HepG2 (cell line): ENCODE measurements at regions not wholly inside any gene's neighbourhood (a gene's known extent, or its start where the extent isn't known, plus 50 kb on each side); places are given as distances from the start of the nearest gene placed in this dataset.

Experiments
- AGO1 ChIP-seq: fragments of 200-400 bp; formaldehyde crosslinking; IDR thresholded peaks from 2 replicates; pipeline ENCODE4 v1.6.1; 2017; ENCODE audit warnings: mild to moderate bottlenecking, low read depth, low read length, moderate library complexity; ENCODE audit not compliant: poor library complexity, severe bottlenecking
- CTCF ChIP-seq: sonication (generic); formaldehyde crosslinking; IDR thresholded peaks from 2 replicates; pipeline ENCODE4 v1.5.0; 2020; ENCODE audit warnings: mild to moderate bottlenecking, missing genetic modification reagents, moderate library complexity
- ELF3 ChIP-seq: IDR thresholded peaks from 2 replicates; pipeline ENCODE4 v1.6.1; 2016; ENCODE audit warnings: missing genetic modification reagents, missing compliant biosample characterization
- FOXP1 ChIP-seq, 2 experiments: fragments of 450-650 bp in 1 of 2; IDR thresholded peaks; 2 replicates each; pipeline ENCODE4 v1.6.1; 2017 to 2018; ENCODE audit warnings: antibody characterized with exemption in 1 of 2
- HDAC1 ChIP-seq: sonication (generic); formaldehyde crosslinking; IDR thresholded peaks from 2 replicates; pipeline ENCODE4 v1.5.1; 2020; ENCODE audit warnings: mild to moderate bottlenecking, missing genetic modification reagents
- LCORL ChIP-seq, 2 experiments: fragments of 450-650 bp in 1 of 2; sonication (generic) in 1 of 2; formaldehyde crosslinking in 1 of 2; IDR thresholded peaks; 2 replicates each; pipeline versions ENCODE4 v1.5.0 to v1.6.1; 2017 to 2020; ENCODE audit warnings: antibody characterized with exemption in 1 of 2, missing genetic modification reagents in 1 of 2
- MXD4 ChIP-seq: IDR thresholded peaks from 2 replicates; pipeline ENCODE4 v1.6.1; 2016; ENCODE audit warnings: mild to moderate bottlenecking, missing biosample characterization, missing genetic modification reagents
- NCOA5 ChIP-seq: sonication (generic); formaldehyde crosslinking; IDR thresholded peaks from 2 replicates; pipeline ENCODE4 v1.4.0; 2020; ENCODE audit warnings: missing genetic modification reagents
- NR2F1 ChIP-seq, 2 experiments: fragments of 450-650 bp in 1 of 2; formaldehyde crosslinking in 1 of 2; IDR thresholded peaks; 2 replicates each; pipeline versions ENCODE4 v1.5.0 to v1.6.1; 2016 to 2020; ENCODE audit warnings: mild to moderate bottlenecking in 1 of 2, missing compliant biosample characterization in 1 of 2, missing genetic modification reagents in 1 of 2, moderate library complexity in 1 of 2
- NR2F2 ChIP-seq: IDR thresholded peaks from 2 replicates; pipeline ENCODE4 v1.6.1; 2012; ENCODE audit warnings: low read depth, inconsistent platforms, borderline replicate concordance
- RERE ChIP-seq: IDR thresholded peaks from 2 replicates; pipeline ENCODE4 v1.6.1; 2016; ENCODE audit warnings: low read depth, missing genetic modification reagents, missing compliant biosample characterization
- SALL1 ChIP-seq: sonication (generic); formaldehyde crosslinking; IDR thresholded peaks from 2 replicates; pipeline ENCODE4 v1.8.0; 2022; ENCODE audit warnings: mild to moderate bottlenecking, missing genetic modification reagents
- SRY ChIP-seq: sonication (generic); formaldehyde crosslinking; IDR thresholded peaks from 2 replicates; pipeline ENCODE4 v1.8.0; 2022; ENCODE audit warnings: mild to moderate bottlenecking, missing genetic modification reagents
- TBX2 ChIP-seq: sonication (generic); formaldehyde crosslinking; IDR thresholded peaks from 2 replicates; pipeline ENCODE4 v1.5.0; 2020; ENCODE audit warnings: missing genetic modification reagents, mild to moderate bottlenecking, borderline replicate concordance
- ZMYM4 ChIP-seq: sonication (generic); formaldehyde crosslinking; IDR thresholded peaks from 2 replicates; pipeline ENCODE4 v1.8.1; 2023; ENCODE audit warnings: mild to moderate bottlenecking, missing genetic modification reagents
- ZNF12 ChIP-seq: sonication (generic); formaldehyde crosslinking; IDR thresholded peaks from 2 replicates; pipeline ENCODE4 v1.5.0; 2020; ENCODE audit warnings: missing genetic modification reagents
- TF ChIP-seq, protein P1 (sequence below): sonication (generic); formaldehyde crosslinking; IDR thresholded peaks from 2 replicates; pipeline ENCODE4 v1.5.0; 2020; ENCODE audit warnings: mild to moderate bottlenecking, missing genetic modification reagents, borderline replicate concordance
- TF ChIP-seq, protein P2 (sequence below): sonication (generic); formaldehyde crosslinking; IDR thresholded peaks from 2 replicates; pipeline ENCODE4 v1.9.0; 2022; ENCODE audit warnings: missing genetic modification reagents, mild to moderate bottlenecking, borderline replicate concordance

DNA sequence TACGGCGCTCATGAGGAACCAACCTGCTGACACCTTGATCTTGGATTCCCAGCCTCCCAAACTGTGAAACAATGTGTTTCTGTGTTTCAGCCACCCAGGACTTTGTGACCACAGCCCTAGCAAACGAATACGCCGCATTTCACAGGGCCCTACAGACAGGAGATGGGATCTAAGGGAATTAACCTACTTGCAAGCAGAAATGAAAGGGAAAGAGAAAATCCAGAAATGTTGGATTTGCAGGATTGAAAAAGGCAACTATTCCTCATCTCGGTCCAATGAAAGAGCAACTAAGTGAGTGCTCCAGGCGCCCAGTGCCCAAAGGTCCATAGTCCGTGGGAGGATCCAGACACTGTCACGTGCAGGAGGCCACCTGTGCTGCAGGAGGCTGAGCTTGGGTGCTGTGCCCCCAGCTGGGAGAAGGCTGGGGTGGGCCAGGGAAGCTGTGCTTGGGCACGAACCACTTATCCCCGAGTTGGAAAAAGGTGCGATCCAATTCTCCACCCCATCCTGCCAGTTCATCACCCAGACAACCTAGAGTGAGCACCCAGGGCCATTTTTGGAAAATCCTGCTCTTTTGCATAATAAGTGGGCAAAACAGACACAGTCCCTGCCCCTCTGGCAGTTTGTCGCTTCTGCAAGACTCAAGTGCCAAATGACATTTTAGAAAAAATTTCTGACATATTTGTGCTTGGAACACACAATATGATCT is 177.9 kb downstream of the C9orf50 start (continued):
- TF ChIP-seq, protein P1, sequence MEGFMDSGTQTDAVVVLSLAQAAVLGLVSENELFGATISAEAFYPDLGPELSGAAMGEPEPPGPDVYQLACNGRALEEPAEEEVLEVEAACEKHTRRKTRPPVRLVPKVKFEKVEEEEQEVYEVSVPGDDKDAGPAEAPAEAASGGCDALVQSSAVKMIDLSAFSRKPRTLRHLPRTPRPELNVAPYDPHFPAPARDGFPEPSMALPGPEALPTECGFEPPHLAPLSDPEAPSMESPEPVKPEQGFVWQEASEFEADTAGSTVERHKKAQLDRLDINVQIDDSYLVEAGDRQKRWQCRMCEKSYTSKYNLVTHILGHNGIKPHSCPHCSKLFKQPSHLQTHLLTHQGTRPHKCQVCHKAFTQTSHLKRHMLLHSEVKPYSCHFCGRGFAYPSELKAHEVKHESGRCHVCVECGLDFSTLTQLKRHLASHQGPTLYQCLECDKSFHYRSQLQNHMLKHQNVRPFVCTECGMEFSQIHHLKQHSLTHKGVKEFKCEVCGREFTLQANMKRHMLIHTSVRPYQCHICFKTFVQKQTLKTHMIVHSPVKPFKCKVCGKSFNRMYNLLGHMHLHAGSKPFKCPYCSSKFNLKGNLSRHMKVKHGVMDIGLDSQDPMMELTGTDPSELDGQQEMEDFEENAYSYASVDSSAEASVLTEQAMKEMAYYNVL (CRISPR knock-in tag) = 0 out of 2 replicates have a peak, but pooled peaks have one; percentile 67
- TF ChIP-seq SRY (CRISPR knock-in tag) = no peak
- TF ChIP-seq, protein P2, sequence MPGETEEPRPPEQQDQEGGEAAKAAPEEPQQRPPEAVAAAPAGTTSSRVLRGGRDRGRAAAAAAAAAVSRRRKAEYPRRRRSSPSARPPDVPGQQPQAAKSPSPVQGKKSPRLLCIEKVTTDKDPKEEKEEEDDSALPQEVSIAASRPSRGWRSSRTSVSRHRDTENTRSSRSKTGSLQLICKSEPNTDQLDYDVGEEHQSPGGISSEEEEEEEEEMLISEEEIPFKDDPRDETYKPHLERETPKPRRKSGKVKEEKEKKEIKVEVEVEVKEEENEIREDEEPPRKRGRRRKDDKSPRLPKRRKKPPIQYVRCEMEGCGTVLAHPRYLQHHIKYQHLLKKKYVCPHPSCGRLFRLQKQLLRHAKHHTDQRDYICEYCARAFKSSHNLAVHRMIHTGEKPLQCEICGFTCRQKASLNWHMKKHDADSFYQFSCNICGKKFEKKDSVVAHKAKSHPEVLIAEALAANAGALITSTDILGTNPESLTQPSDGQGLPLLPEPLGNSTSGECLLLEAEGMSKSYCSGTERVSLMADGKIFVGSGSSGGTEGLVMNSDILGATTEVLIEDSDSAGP = peak; percentile 63; the same call in 1 of the 2 replicates
- no peak for TF ChIP-seq FOXP1 (IDR thresholded peaks at IDR 0.05)
- TF ChIP-seq FOXP1 (CRISPR knock-in tag; IDR thresholded peaks at IDR 0.05) = no peak
- TF ChIP-seq ZMYM4 (CRISPR knock-in tag) = peak; percentile 46; the same call in 1 of the 2 replicates
- peak; percentile 57 for TF ChIP-seq TBX2 (CRISPR knock-in tag)
- peak; percentile 53 for TF ChIP-seq CTCF
- TF ChIP-seq AGO1 = no peak
- no peak for TF ChIP-seq RERE
- no peak for TF ChIP-seq ZNF12
- TF ChIP-seq ELF3 (CRISPR knock-in tag) = no peak
- TF ChIP-seq NR2F1 (CRISPR knock-in tag; IDR thresholded peaks at IDR 0.05) = no peak
- TF ChIP-seq NCOA5 (CRISPR knock-in tag) = no peak
- TF ChIP-seq HDAC1 (CRISPR knock-in tag) = peak; percentile 74
- TF ChIP-seq NR2F2 = no peak
- TF ChIP-seq SALL1 (CRISPR knock-in tag) = peak; percentile 82
- peak; percentile 31; the same call in 1 of the 2 replicates for TF ChIP-seq MXD4
- no peak for TF ChIP-seq LCORL (IDR thresholded peaks at IDR 0.05)
- TF ChIP-seq LCORL (CRISPR knock-in tag; IDR thresholded peaks at IDR 0.05) = peak; percentile 76; the same call in 1 of the 2 replicates
